WI38 (cell line): ENCODE measurements at regions not wholly inside any gene's neighbourhood (a gene's known extent, or its start where the extent isn't known, plus 50 kb on each side); places are given as distances from the start of the nearest gene placed in this dataset.
A peak's percentile ranks its signal among the peaks of the same experiment; 100 is the strongest.
"Not testable (repeated sequence)": the region's sequence is repeated elsewhere in the genome, so short reads cannot be mapped to it uniquely, and the experiment has no call there.

Experiments
- H3K4me3 ChIP-seq: 2 replicates; pipeline ENCODE4 v1.5.1; 2011; ENCODE audit warnings: low read depth, mild to moderate bottlenecking, control low read depth, low read length
- CTCF ChIP-seq: IDR thresholded peaks from 2 replicates; pipeline ENCODE4 v1.5.1; 2012; ENCODE audit warnings: low read depth, mild to moderate bottlenecking, control low read depth, low read length

GRCh38 chr9:110031511-110032173, 176.3 kb downstream of the C9orf152 start:
- no peak overlapping the region for H3K4me3 ChIP-seq

GRCh38 chr9:110032532-110032931, 175.4 kb downstream of the C9orf152 start:
- H3K4me3 ChIP-seq: not testable (repeated sequence)

More at GRCh38 chr9:110031511-110032173, 176.3 kb downstream of the C9orf152 start:
- TF ChIP-seq CTCF: no peak

- H3K4me3 ChIP-seq: no peak overlapping the region
- no peak for TF ChIP-seq CTCF
These were observed 174.1 kb downstream of the C9orf152 start for GRCh38 chr9:110033869-110034268.

GRCh38 chr9:110036286-110036685, 171.7 kb downstream of the C9orf152 start:
- TF ChIP-seq CTCF: no peak
- no peak overlapping the region for H3K4me3 ChIP-seq

- H3K4me3 ChIP-seq: no peak overlapping the region
- no peak for TF ChIP-seq CTCF
These were observed 167.2 kb downstream of the C9orf152 start for GRCh38 chr9:110040788-110041187.

- no peak overlapping the region for H3K4me3 ChIP-seq
- no peak for TF ChIP-seq CTCF
These were observed 166.5 kb downstream of the C9orf152 start for GRCh38 chr9:110041452-110041851.

GRCh38 chr9:110047232-110047954, 160.6 kb downstream of the C9orf152 start:
- no peak for TF ChIP-seq CTCF
- H3K4me3 ChIP-seq: no peak overlapping the region

GRCh38 chr9:110047955-110048402, 160.0 kb downstream of the C9orf152 start:
- no peak for TF ChIP-seq CTCF
- H3K4me3 ChIP-seq: peak overlapping the region; percentile 98
